ENCODE measurements at regions not wholly inside any gene's neighbourhood (a gene's known extent, or its start where the extent isn't known, plus 50 kb on each side); places are given as distances from the start of the nearest gene placed in this dataset.

DNA sequence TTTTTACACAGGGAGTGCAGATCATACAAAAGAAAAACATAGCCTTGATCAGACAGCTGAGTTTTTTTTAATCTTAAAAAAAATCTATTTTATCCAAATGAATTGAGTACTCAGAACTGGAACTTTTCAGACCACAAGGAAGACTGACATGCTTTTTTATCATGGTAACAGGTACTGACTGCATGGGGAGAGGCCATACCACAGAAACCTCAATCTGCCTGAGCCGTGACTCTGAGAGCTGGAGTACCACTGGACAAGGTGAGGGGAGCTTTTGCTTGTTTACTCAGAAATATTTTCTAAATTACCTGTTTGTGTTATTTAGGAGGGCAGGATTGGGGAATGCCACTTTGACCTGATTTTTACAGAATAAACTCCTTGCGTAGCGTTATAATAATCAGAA is 143.9 kb downstream of the ALX1 start (continued):
- TF ChIP-seq ZNF445 (CRISPR knock-in tag; IDR thresholded peaks at IDR 0.05; ENCODE audit: low read depth) (no peak), LEF1 (IDR thresholded peaks at IDR 0.05) (no peak), ZNF124 (CRISPR knock-in tag; IDR thresholded peaks at IDR 0.05) (no peak), CBFB (CRISPR knock-in tag; IDR thresholded peaks at IDR 0.05) (no peak), MYBL2 (IDR thresholded peaks at IDR 0.05; ENCODE audit: low read depth) (no peak), MYBL2 (CRISPR knock-in tag; IDR thresholded peaks at IDR 0.05; ENCODE audit: borderline replicate concordance) (no peak), SMAD1 (IDR thresholded peaks at IDR 0.05; ENCODE audit: low read depth, low read length, partially characterized antibody) (no peak), RBBP5 (IDR thresholded peaks at IDR 0.05; ENCODE audit: borderline replicate concordance, insufficient read depth, low read length, poor library complexity, severe bottlenecking) (no peak), CHCHD3 (CRISPR knock-in tag; IDR thresholded peaks at IDR 0.05) (no peak), ZNF668 (CRISPR knock-in tag; IDR thresholded peaks at IDR 0.05) (no peak), ZNF12 (CRISPR knock-in tag; IDR thresholded peaks at IDR 0.05) (no peak)
- TF ChIP-seq, protein P1, sequence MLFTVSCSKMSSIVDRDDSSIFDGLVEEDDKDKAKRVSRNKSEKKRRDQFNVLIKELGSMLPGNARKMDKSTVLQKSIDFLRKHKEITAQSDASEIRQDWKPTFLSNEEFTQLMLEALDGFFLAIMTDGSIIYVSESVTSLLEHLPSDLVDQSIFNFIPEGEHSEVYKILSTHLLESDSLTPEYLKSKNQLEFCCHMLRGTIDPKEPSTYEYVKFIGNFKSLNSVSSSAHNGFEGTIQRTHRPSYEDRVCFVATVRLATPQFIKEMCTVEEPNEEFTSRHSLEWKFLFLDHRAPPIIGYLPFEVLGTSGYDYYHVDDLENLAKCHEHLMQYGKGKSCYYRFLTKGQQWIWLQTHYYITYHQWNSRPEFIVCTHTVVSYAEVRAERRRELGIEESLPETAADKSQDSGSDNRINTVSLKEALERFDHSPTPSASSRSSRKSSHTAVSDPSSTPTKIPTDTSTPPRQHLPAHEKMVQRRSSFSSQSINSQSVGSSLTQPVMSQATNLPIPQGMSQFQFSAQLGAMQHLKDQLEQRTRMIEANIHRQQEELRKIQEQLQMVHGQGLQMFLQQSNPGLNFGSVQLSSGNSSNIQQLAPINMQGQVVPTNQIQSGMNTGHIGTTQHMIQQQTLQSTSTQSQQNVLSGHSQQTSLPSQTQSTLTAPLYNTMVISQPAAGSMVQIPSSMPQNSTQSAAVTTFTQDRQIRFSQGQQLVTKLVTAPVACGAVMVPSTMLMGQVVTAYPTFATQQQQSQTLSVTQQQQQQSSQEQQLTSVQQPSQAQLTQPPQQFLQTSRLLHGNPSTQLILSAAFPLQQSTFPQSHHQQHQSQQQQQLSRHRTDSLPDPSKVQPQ (CRISPR knock-in tag; IDR thresholded peaks at IDR 0.05; ENCODE audit: borderline replicate concordance) = no peak
- TF ChIP-seq, protein P2, sequence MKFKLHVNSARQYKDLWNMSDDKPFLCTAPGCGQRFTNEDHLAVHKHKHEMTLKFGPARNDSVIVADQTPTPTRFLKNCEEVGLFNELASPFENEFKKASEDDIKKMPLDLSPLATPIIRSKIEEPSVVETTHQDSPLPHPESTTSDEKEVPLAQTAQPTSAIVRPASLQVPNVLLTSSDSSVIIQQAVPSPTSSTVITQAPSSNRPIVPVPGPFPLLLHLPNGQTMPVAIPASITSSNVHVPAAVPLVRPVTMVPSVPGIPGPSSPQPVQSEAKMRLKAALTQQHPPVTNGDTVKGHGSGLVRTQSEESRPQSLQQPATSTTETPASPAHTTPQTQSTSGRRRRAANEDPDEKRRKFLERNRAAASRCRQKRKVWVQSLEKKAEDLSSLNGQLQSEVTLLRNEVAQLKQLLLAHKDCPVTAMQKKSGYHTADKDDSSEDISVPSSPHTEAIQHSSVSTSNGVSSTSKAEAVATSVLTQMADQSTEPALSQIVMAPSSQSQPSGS (CRISPR knock-in tag; IDR thresholded peaks at IDR 0.05) = no peak

Measured in K562 (cell line).